ENCODE measurements at regions not wholly inside any gene's neighbourhood (a gene's known extent, or its start where the extent isn't known, plus 50 kb on each side); places are given as distances from the start of the nearest gene placed in this dataset.
"Not testable (repeated sequence)": the region's sequence is repeated elsewhere in the genome, so short reads cannot be mapped to it uniquely, and the experiment has no call there.

- Histone ChIP-seq H3K4me1 (ENCODE audit: control insufficient read depth in 3 of 3, insufficient read depth in 2 of 3, low read depth in 1 of 3, low read length in 2 of 3) (no peaks in the 10 kb centered on the region), H3K9me3 (ENCODE audit: control insufficient read depth in 2 of 2, insufficient read depth in 1 of 2, low read depth in 1 of 2, low read length in 1 of 2) (peaks cover 1 to 7% of the 10 kb centered on the region in 2 donors)
Observed at GRCh38 chr5:28402590-28403301, 1364.4 kb upstream of the CDH9 start.

GRCh38 chr5:28400076-28400475 is 1361.7 kb upstream of the CDH9 start:
- H3K27me3 ChIP-seq (ENCODE audit: control insufficient read depth in 3 of 3, insufficient read depth in 3 of 3, low read length in 3 of 3), result no peaks in the 10 kb centered on the region
- DNase-seq (no peak), FAIRE-seq (no peak)
- WGBS, 3 donors, result 66 to 81% (median 80%) methylated on average over 2 of the region's 2 CpGs
- H3K36me3 ChIP-seq (ENCODE audit: control insufficient read depth in 3 of 3, insufficient read depth in 2 of 3, low read depth in 1 of 3, low read length in 3 of 3), result no peaks in the 10 kb centered on the region
- peaks cover 1 to 7% of the 10 kb centered on the region in 2 donors for H3K9me3 ChIP-seq (ENCODE audit: control insufficient read depth in 2 of 2, insufficient read depth in 1 of 2, low read depth in 1 of 2, low read length in 1 of 2)
- no peak overlapping the region for H3K4me3 ChIP-seq (ENCODE audit: low read depth in 1 of 3, low read length in 3 of 3)
- no peak overlapping the region for H3K27ac ChIP-seq (ENCODE audit: low read depth in 1 of 3, low read length in 2 of 3)
- H3K4me1 ChIP-seq (ENCODE audit: control insufficient read depth in 3 of 3, insufficient read depth in 2 of 3, low read depth in 1 of 3, low read length in 2 of 3), result no peaks in the 10 kb centered on the region

More at GRCh38 chr5:28402590-28403301, 1364.4 kb upstream of the CDH9 start:
- FAIRE-seq (no peak), DNase-seq (no peak)
- Histone ChIP-seq H3K27me3 (ENCODE audit: control insufficient read depth in 3 of 3, insufficient read depth in 3 of 3, low read length in 3 of 3) (no peaks in the 10 kb centered on the region), H3K27ac (ENCODE audit: low read depth in 1 of 3, low read length in 2 of 3) (no peak overlapping the region), H3K4me3 (ENCODE audit: low read depth in 1 of 3, low read length in 3 of 3) (no peak overlapping the region), H3K36me3 (ENCODE audit: control insufficient read depth in 3 of 3, insufficient read depth in 2 of 3, low read depth in 1 of 3, low read length in 3 of 3) (no peaks in the 10 kb centered on the region)
- WGBS, 3 donors, result 52 to 74% (median 60%) methylated on average over 3 of the region's 3 CpGs

- H3K27me3 ChIP-seq (ENCODE audit: control insufficient read depth in 3 of 3, insufficient read depth in 3 of 3, low read length in 3 of 3), result no peaks in the 10 kb centered on the region
- no peak for FAIRE-seq
- peaks cover 0 to 3% of the 10 kb centered on the region in 2 donors for H3K9me3 ChIP-seq (ENCODE audit: control insufficient read depth in 2 of 2, insufficient read depth in 1 of 2, low read depth in 1 of 2, low read length in 1 of 2)
- no peaks in the 10 kb centered on the region for H3K36me3 ChIP-seq (ENCODE audit: control insufficient read depth in 3 of 3, insufficient read depth in 2 of 3, low read depth in 1 of 3, low read length in 3 of 3)
- DNase-seq, result no peak
- no peaks in the 10 kb centered on the region for H3K4me1 ChIP-seq (ENCODE audit: control insufficient read depth in 3 of 3, insufficient read depth in 2 of 3, low read depth in 1 of 3, low read length in 2 of 3)
- H3K4me3 ChIP-seq (ENCODE audit: low read depth in 1 of 3, low read length in 3 of 3), result no peak overlapping the region
- H3K27ac ChIP-seq (ENCODE audit: low read depth in 1 of 3, low read length in 2 of 3), result no peak overlapping the region
Observed at GRCh38 chr5:28399211-28399610, 1360.8 kb upstream of the CDH9 start.

- WGBS, 3 donors, result 44 to 65% (median 52%) methylated on average over 3 of the region's 3 CpGs
- H3K27me3 ChIP-seq (ENCODE audit: control insufficient read depth in 3 of 3, insufficient read depth in 3 of 3, low read length in 3 of 3), result no peaks in the 10 kb centered on the region
- FAIRE-seq, result no peak
Observed at GRCh38 chr5:28398185-28398584, 1359.8 kb upstream of the CDH9 start.

GRCh38 chr5:28397502-28397941 is 1359.1 kb upstream of the CDH9 start:
- DNase-seq (no peak), FAIRE-seq (no peak)
- no peaks in the 10 kb centered on the region for H3K4me1 ChIP-seq (ENCODE audit: control insufficient read depth in 3 of 3, insufficient read depth in 2 of 3, low read depth in 1 of 3, low read length in 2 of 3)
- no peaks in the 10 kb centered on the region for H3K27me3 ChIP-seq (ENCODE audit: control insufficient read depth in 3 of 3, insufficient read depth in 3 of 3, low read length in 3 of 3)
- WGBS, 3 donors, result 31 to 47% (median 46%) methylated on average over 4 of the region's 4 CpGs
- H3K36me3 ChIP-seq (ENCODE audit: control insufficient read depth in 3 of 3, insufficient read depth in 2 of 3, low read depth in 1 of 3, low read length in 3 of 3), result no peaks in the 10 kb centered on the region
- no peaks in the 10 kb centered on the region for H3K9me3 ChIP-seq (ENCODE audit: control insufficient read depth in 2 of 2, insufficient read depth in 1 of 2, low read depth in 1 of 2, low read length in 1 of 2)
- H3K27ac ChIP-seq (ENCODE audit: low read depth in 1 of 3, low read length in 2 of 3), result no peak overlapping the region
- no peak overlapping the region for H3K4me3 ChIP-seq (ENCODE audit: low read depth in 1 of 3, low read length in 3 of 3)

More at GRCh38 chr5:28398185-28398584, 1359.8 kb upstream of the CDH9 start:
- Histone ChIP-seq H3K9me3 (ENCODE audit: control insufficient read depth in 2 of 2, insufficient read depth in 1 of 2, low read depth in 1 of 2, low read length in 1 of 2) (no peaks in the 10 kb centered on the region), H3K4me3 (ENCODE audit: low read depth in 1 of 3, low read length in 3 of 3) (no peak overlapping the region), H3K36me3 (ENCODE audit: control insufficient read depth in 3 of 3, insufficient read depth in 2 of 3, low read depth in 1 of 3, low read length in 3 of 3) (no peaks in the 10 kb centered on the region), H3K4me1 (ENCODE audit: control insufficient read depth in 3 of 3, insufficient read depth in 2 of 3, low read depth in 1 of 3, low read length in 2 of 3) (no peaks in the 10 kb centered on the region), H3K27ac (ENCODE audit: low read depth in 1 of 3, low read length in 2 of 3) (no peak overlapping the region)
- no peak for DNase-seq

GRCh38 chr5:28391277-28391676 is 1352.9 kb upstream of the CDH9 start:
- Histone ChIP-seq H3K9me3 (ENCODE audit: control insufficient read depth in 2 of 2, insufficient read depth in 1 of 2, low read depth in 1 of 2, low read length in 1 of 2) (no peaks in the 10 kb centered on the region), H3K27me3 (ENCODE audit: control insufficient read depth in 3 of 3, insufficient read depth in 3 of 3, low read length in 3 of 3) (no peaks in the 10 kb centered on the region), H3K36me3 (ENCODE audit: control insufficient read depth in 3 of 3, insufficient read depth in 2 of 3, low read depth in 1 of 3, low read length in 3 of 3) (no peaks in the 10 kb centered on the region), H3K27ac (ENCODE audit: low read depth in 1 of 3, low read length in 2 of 3) (no peak overlapping the region), H3K4me1 (ENCODE audit: control insufficient read depth in 3 of 3, insufficient read depth in 2 of 3, low read depth in 1 of 3, low read length in 2 of 3) (no peaks in the 10 kb centered on the region), H3K4me3 (ENCODE audit: low read depth in 1 of 3, low read length in 3 of 3) (no peak overlapping the region)
- WGBS, 3 donors, result 75 to 82% (median 80%) methylated on average over 1 of the region's 1 CpG
- no peak for DNase-seq
- FAIRE-seq, result no peak

GRCh38 chr5:28390341-28390740 is 1352.0 kb upstream of the CDH9 start:
- no peak overlapping the region for H3K4me3 ChIP-seq (ENCODE audit: low read depth in 1 of 3, low read length in 3 of 3)
- DNase-seq (no peak), FAIRE-seq (no peak)
- 14 to 60% (median 33%) methylated on average over 1 of the region's 1 CpG for WGBS, 3 donors
- H3K36me3 ChIP-seq (ENCODE audit: control insufficient read depth in 3 of 3, insufficient read depth in 2 of 3, low read depth in 1 of 3, low read length in 3 of 3), result no peaks in the 10 kb centered on the region
- no peaks in the 10 kb centered on the region for H3K27me3 ChIP-seq (ENCODE audit: control insufficient read depth in 3 of 3, insufficient read depth in 3 of 3, low read length in 3 of 3)
- H3K27ac ChIP-seq (ENCODE audit: low read depth in 1 of 3, low read length in 2 of 3), result no peak overlapping the region
- no peaks in the 10 kb centered on the region for H3K9me3 ChIP-seq (ENCODE audit: control insufficient read depth in 2 of 2, insufficient read depth in 1 of 2, low read depth in 1 of 2, low read length in 1 of 2)
- no peaks in the 10 kb centered on the region for H3K4me1 ChIP-seq (ENCODE audit: control insufficient read depth in 3 of 3, insufficient read depth in 2 of 3, low read depth in 1 of 3, low read length in 2 of 3)

GRCh38 chr5:28389727-28390126 is 1351.3 kb upstream of the CDH9 start:
- not testable (repeated sequence) for FAIRE-seq; H3K27ac ChIP-seq (ENCODE audit: low read depth in 1 of 3, low read length in 2 of 3); DNase-seq; H3K4me1 ChIP-seq (ENCODE audit: control insufficient read depth in 3 of 3, insufficient read depth in 2 of 3, low read depth in 1 of 3, low read length in 2 of 3); H3K36me3 ChIP-seq (ENCODE audit: control insufficient read depth in 3 of 3, insufficient read depth in 2 of 3, low read depth in 1 of 3, low read length in 3 of 3); H3K9me3 ChIP-seq (ENCODE audit: control insufficient read depth in 2 of 2, insufficient read depth in 1 of 2, low read depth in 1 of 2, low read length in 1 of 2); H3K4me3 ChIP-seq (ENCODE audit: low read depth in 1 of 3, low read length in 3 of 3); H3K27me3 ChIP-seq (ENCODE audit: control insufficient read depth in 3 of 3, insufficient read depth in 3 of 3, low read length in 3 of 3)
- WGBS, 3 donors, result 83 to 91% (median 88%) methylated on average over 3 of the region's 3 CpGs

- FAIRE-seq, result no peak
- Histone ChIP-seq H3K27ac (ENCODE audit: low read depth in 1 of 3, low read length in 2 of 3) (no peak overlapping the region), H3K4me1 (ENCODE audit: control insufficient read depth in 3 of 3, insufficient read depth in 2 of 3, low read depth in 1 of 3, low read length in 2 of 3) (no peaks in the 10 kb centered on the region), H3K36me3 (ENCODE audit: control insufficient read depth in 3 of 3, insufficient read depth in 2 of 3, low read depth in 1 of 3, low read length in 3 of 3) (no peaks in the 10 kb centered on the region), H3K9me3 (ENCODE audit: control insufficient read depth in 2 of 2, insufficient read depth in 1 of 2, low read depth in 1 of 2, low read length in 1 of 2) (no peaks in the 10 kb centered on the region), H3K27me3 (ENCODE audit: control insufficient read depth in 3 of 3, insufficient read depth in 3 of 3, low read length in 3 of 3) (no peaks in the 10 kb centered on the region), H3K4me3 (ENCODE audit: low read depth in 1 of 3, low read length in 3 of 3) (no peak overlapping the region)
- DNase-seq, result no peak
- WGBS, 3 donors, result 62 to 77% (median 67%) methylated on average over 2 of the region's 2 CpGs
Observed at GRCh38 chr5:28388428-28388827, 1350.0 kb upstream of the CDH9 start.

Measured in small intestine (tissue), 7 donors.